ENCODE measurements at regions not wholly inside any gene's neighbourhood (a gene's known extent, or its start where the extent isn't known, plus 50 kb on each side); places are given as distances from the start of the nearest gene placed in this dataset.
A peak's percentile ranks its signal among the peaks of the same experiment; 100 is the strongest.
"Not testable (repeated sequence)": the region's sequence is repeated elsewhere in the genome, so short reads cannot be mapped to it uniquely, and the experiment has no call there.

DNA sequence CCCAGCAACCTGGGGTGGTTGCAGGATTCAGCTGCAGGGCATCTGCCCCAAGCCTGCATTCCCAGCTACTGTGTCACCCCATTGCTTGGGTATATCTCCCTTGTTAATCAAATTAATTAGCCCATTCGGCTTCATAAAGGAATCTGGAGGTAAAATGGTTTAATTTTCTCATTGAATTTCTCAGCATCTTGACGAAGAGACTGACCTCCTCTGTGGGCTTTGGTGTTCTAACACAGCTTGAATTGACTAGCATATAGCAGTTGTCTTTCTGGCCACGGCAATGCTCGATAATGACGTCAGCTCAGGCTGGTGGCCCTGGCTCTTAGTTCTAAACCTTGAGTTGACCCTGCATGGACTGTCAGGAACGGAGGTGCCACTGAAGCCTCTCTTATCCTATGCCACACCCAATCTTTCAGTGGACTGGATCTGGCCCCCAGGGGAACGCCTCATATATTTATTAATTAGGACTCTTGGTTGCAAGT lies 72.4 kb downstream of the MSX2 start:
- Histone ChIP-seq H3K27ac (no peak overlapping the region), H3K36me3 (no peaks in the 10 kb centered on the region), H3K4me1 (peaks cover 0 to 5% of the 10 kb centered on the region in 2 donors), H3K27me3 (no peaks in the 10 kb centered on the region), H3K9me3 (no peaks in the 10 kb centered on the region), H3K4me3 (no peak overlapping the region)
- no peak for TF ChIP-seq CTCF (IDR thresholded peaks at IDR 0.05)
- no peak for DNase-seq (ENCODE audit: low spot score)

DNA sequence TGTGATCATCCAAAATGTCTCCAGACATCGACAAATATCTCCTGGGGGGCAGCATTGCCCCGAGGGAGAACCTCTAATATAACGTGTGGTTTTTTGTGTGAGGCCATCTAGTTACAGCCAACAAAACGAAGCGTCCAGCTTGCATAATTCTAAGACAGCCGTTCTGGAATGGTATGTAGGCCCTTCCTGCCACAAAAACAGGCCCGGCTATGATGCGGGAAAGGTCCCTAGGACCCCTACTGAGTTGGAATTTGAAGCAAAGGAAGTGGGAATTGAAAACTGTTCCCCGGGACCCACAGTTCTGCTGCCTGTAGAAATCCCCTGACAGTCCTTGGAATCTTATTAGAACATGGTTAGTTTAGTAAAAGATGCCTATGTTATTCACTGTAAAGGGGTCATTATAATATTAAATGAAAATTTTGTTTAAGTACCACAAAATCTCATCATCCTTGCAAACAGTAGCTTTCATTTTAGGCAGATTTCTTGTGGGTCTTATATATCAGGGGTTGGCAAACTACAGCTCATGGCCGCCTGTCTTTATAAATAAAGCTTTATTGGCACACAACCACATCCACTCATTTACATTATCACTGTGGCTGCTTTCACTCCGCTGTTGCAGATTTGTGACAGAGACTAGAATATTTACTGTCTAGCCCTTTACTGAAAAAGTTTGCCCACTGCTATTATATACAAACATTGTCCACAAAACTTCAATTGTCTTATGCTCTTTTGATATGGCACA lies 70.7 kb downstream of the MSX2 start:
- Histone ChIP-seq H3K27me3 (no peaks in the 10 kb centered on the region), H3K27ac (no peak overlapping the region), H3K4me3 (no peak overlapping the region), H3K9me3 (no peaks in the 10 kb centered on the region), H3K36me3 (no peaks in the 10 kb centered on the region), H3K4me1 (peaks cover 0 to 5% of the 10 kb centered on the region in 2 donors)
- DNase-seq (ENCODE audit: low spot score) = no peak
- no peak for TF ChIP-seq CTCF (IDR thresholded peaks at IDR 0.05)

DNA sequence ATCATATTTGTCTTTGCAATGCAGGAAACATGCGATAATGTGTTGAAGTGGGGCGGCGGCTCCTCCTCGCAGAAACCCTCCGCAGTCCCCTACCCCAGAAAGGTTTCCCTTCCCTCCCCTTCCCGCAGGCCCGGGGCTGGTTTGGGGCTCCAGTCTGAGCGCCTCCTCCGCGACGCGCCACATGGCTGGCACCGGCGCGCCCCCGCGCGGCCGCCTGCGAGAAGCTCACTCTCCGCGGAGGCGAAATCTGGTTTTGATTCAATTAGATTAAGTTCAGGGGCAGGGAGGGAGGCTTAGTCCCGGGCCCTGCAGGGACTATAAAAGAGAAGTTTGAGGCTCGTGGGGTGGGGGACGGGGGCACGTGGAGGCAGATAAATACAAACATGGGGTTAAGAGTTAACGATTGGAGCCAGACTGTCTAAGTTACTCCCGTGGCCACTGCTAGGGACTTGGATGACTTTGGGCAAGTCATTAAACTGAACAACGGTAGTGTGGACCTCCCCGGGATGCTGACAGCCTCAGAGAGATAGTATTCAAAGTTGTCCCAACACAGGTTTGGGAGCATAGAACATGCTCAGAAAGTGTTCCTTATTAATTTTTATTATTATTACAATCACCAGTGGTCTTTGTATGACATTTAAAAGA lies 69.4 kb downstream of the MSX2 start:
- H3K4me3 ChIP-seq = no peak overlapping the region
- TF ChIP-seq CTCF (IDR thresholded peaks at IDR 0.05) = peak; percentile 55 to 91
- H3K36me3 ChIP-seq = no peaks in the 10 kb centered on the region
- no peaks in the 10 kb centered on the region for H3K27me3 ChIP-seq
- peaks cover 0 to 5% of the 10 kb centered on the region in 2 donors for H3K4me1 ChIP-seq
- no peaks in the 10 kb centered on the region for H3K9me3 ChIP-seq
- peak; percentile 72 for DNase-seq (ENCODE audit: low spot score)
- H3K27ac ChIP-seq = no peak overlapping the region

- no peak for DNase-seq (ENCODE audit: low spot score)
- Histone ChIP-seq H3K4me1 (peaks cover 0 to 5% of the 10 kb centered on the region in 2 donors), H3K4me3 (no peak overlapping the region), H3K27ac (no peak overlapping the region), H3K27me3 (no peaks in the 10 kb centered on the region), H3K36me3 (no peaks in the 10 kb centered on the region), H3K9me3 (no peaks in the 10 kb centered on the region)
- no peak for TF ChIP-seq CTCF (IDR thresholded peaks at IDR 0.05)
These were observed 68.7 kb downstream of the MSX2 start for GRCh38 chr5:174793076-174793475.

GRCh38 chr5:174792265-174792664 lies 67.9 kb downstream of the MSX2 start:
- H3K36me3 ChIP-seq; H3K27me3 ChIP-seq; H3K27ac ChIP-seq; H3K4me3 ChIP-seq; H3K9me3 ChIP-seq; DNase-seq (ENCODE audit: low spot score); H3K4me1 ChIP-seq: not testable (repeated sequence)

DNA sequence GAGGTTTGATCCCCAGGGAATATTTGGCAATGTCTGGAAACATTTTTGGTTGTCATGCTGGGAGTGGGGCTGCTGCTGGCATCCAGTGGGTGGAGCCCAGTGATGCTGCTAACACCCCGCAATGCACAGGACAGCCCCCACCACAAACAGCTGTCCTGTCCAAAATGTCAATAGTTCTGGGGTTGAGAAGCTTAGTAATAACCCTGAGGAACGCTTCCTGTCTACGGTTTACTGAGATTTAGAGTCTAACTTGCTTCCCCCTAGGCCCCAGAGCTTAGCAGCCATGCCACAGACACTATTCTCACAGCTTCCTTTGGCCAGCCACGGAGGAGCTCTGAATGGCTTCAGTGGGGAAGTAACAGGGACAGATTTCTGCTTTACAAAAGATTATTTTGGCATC lies 66.5 kb downstream of the MSX2 start:
- Histone ChIP-seq H3K4me3 (no peak overlapping the region), H3K4me1 (peaks cover 0 to 5% of the 10 kb centered on the region in 2 donors), H3K36me3 (no peaks in the 10 kb centered on the region), H3K27me3 (no peaks in the 10 kb centered on the region), H3K27ac (no peak overlapping the region), H3K9me3 (peaks cover 0 to 3% of the 10 kb centered on the region in 2 donors)
- TF ChIP-seq CTCF (IDR thresholded peaks at IDR 0.05) = no peak
- no peak for DNase-seq (ENCODE audit: low spot score)
